ENCODE measurements at regions not wholly inside any gene's neighbourhood (a gene's known extent, or its start where the extent isn't known, plus 50 kb on each side); places are given as distances from the start of the nearest gene placed in this dataset.

DNA sequence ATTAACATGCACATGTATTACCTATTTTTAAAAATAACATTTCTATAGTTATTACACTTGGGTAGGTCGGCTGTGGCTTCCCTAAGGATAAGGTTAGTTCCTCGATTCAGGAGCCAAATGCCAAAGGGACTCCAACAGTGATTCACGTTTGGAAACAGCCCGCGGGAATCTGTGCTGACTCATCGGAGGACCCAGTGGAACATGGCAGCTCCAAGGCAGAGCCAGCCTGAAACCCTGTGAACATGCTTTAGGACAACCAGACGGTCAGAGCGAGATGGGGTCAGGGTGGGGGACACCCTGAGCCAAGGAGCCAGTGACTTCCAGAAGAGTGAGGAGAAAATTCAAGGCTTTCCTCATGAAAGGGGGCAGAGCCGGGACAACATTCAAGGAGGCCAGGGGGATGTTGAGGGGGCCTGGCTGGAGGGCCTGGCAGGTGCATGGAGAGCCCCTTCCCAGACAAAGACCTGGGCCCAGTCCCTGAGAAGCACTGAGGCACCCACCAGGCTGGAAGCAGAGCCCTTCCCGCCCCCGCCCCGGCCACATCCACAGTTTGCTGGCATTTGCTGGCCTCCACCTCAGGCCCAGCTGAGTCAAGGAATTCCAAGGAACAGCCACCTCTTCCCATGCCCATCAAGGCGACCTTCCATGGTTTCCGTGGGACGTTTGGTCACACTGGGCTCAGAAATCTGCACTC, 133.2 kb downstream of the SNX5 start:
- TF ChIP-seq ZNF660 (CRISPR knock-in tag; IDR thresholded peaks at IDR 0.05; ENCODE audit: borderline replicate concordance, low read depth): no peak
- no peak for TF ChIP-seq RAD51 (IDR thresholded peaks at IDR 0.05; ENCODE audit: borderline replicate concordance)
- no peak for TF ChIP-seq HDAC6 (IDR thresholded peaks at IDR 0.05; ENCODE audit: low read depth, low read length)
- TF ChIP-seq, protein P1, sequence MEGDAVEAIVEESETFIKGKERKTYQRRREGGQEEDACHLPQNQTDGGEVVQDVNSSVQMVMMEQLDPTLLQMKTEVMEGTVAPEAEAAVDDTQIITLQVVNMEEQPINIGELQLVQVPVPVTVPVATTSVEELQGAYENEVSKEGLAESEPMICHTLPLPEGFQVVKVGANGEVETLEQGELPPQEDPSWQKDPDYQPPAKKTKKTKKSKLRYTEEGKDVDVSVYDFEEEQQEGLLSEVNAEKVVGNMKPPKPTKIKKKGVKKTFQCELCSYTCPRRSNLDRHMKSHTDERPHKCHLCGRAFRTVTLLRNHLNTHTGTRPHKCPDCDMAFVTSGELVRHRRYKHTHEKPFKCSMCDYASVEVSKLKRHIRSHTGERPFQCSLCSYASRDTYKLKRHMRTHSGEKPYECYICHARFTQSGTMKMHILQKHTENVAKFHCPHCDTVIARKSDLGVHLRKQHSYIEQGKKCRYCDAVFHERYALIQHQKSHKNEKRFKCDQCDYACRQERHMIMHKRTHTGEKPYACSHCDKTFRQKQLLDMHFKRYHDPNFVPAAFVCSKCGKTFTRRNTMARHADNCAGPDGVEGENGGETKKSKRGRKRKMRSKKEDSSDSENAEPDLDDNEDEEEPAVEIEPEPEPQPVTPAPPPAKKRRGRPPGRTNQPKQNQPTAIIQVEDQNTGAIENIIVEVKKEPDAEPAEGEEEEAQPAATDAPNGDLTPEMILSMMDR (CRISPR knock-in tag; IDR thresholded peaks at IDR 0.05): no peak

Data from HepG2 (cell line).